Calu3 (cell line): ENCODE measurements at regions not wholly inside any gene's neighbourhood (a gene's known extent, or its start where the extent isn't known, plus 50 kb on each side); places are given as distances from the start of the nearest gene placed in this dataset.

Source experiments
- BruUV-seq: library from RNA; stranded (reverse); fragments of 400-500 nt; replicated peaks from 2 replicates; lab custom pipeline; 2021; lab: Mats Ljungman, UMichigan
- CTCF ChIA-PET: fragments of 300-600 bp; sonication (Branson Sonifier 250); formaldehyde crosslinking; loops from one replicate; lab custom pipeline; 2022; ENCODE audit warnings: antibody characterized with exemption; lab: Charles Lee
- DNase-seq: peaks from one replicate; pipeline ENCODE4 v3.0.0; 2022
- H3K27ac Mint-ChIP-seq: one replicate; pipeline ENCODE4 v1.8.0; 2022; ENCODE audit warnings: mixed read lengths; ENCODE audit not compliant: unreplicated experiment
- H3K27me3 Mint-ChIP-seq: one replicate; pipeline ENCODE4 v1.8.0; 2022; ENCODE audit warnings: mixed read lengths; ENCODE audit not compliant: unreplicated experiment
- H3K36me3 Mint-ChIP-seq: one replicate; pipeline ENCODE4 v1.8.0; 2022; ENCODE audit warnings: mild to moderate bottlenecking, moderate library complexity, mixed read lengths; ENCODE audit not compliant: insufficient read depth, unreplicated experiment
- H3K4me1 Mint-ChIP-seq: one replicate; pipeline ENCODE4 v1.8.0; 2022; ENCODE audit warnings: mild to moderate bottlenecking, low read depth, mixed read lengths; ENCODE audit not compliant: unreplicated experiment
- H3K4me3 Mint-ChIP-seq: one replicate; pipeline ENCODE4 v1.8.0; 2022; ENCODE audit warnings: mild to moderate bottlenecking, low read depth, moderate library complexity, mixed read lengths; ENCODE audit not compliant: unreplicated experiment
- H3K9me3 Mint-ChIP-seq: one replicate; pipeline ENCODE4 v1.8.0; 2022; ENCODE audit warnings: low read depth, mixed read lengths; ENCODE audit not compliant: unreplicated experiment
- intact Hi-C: fragments of 100-400 bp; cut with micrococcal nuclease; formaldehyde crosslinking; loops from one replicate; pipeline ENCODE4 v1.10.0; 2022; ENCODE audit not compliant: unreplicated experiment
- TF ChIP-seq, protein P1 (sequence below): fragments of 200-600 bp; IDR thresholded peaks from one replicate; pipeline ENCODE4 v1.8.0; 2022; ENCODE audit warnings: antibody characterized with exemption; ENCODE audit not compliant: unreplicated experiment

GRCh38 chr20:22838001-22838400 lies 197.1 kb upstream of the SSTR4 start:
- Mint-ChIP-seq H3K9me3 (no peaks in the 10 kb centered on the region), H3K36me3 (no peaks in the 10 kb centered on the region), H3K4me3 (no peak overlapping the region), H3K27ac (no peak overlapping the region), H3K27me3 (peaks cover 29% of the 10 kb centered on the region), H3K4me1 (no peaks in the 10 kb centered on the region)
- TF ChIP-seq, protein P1, sequence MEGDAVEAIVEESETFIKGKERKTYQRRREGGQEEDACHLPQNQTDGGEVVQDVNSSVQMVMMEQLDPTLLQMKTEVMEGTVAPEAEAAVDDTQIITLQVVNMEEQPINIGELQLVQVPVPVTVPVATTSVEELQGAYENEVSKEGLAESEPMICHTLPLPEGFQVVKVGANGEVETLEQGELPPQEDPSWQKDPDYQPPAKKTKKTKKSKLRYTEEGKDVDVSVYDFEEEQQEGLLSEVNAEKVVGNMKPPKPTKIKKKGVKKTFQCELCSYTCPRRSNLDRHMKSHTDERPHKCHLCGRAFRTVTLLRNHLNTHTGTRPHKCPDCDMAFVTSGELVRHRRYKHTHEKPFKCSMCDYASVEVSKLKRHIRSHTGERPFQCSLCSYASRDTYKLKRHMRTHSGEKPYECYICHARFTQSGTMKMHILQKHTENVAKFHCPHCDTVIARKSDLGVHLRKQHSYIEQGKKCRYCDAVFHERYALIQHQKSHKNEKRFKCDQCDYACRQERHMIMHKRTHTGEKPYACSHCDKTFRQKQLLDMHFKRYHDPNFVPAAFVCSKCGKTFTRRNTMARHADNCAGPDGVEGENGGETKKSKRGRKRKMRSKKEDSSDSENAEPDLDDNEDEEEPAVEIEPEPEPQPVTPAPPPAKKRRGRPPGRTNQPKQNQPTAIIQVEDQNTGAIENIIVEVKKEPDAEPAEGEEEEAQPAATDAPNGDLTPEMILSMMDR: no peak
- DNase-seq: no peak
- no TSS peak for BruUV-seq
- intact Hi-C loops: no loop called here
- CTCF ChIA-PET: no interaction called here

- Mint-ChIP-seq H3K4me1 (no peaks in the 10 kb centered on the region), H3K27ac (no peak overlapping the region), H3K9me3 (no peaks in the 10 kb centered on the region), H3K27me3 (peaks cover 11% of the 10 kb centered on the region), H3K36me3 (no peaks in the 10 kb centered on the region), H3K4me3 (no peak overlapping the region)
- TF ChIP-seq, protein P1: no peak
- no peak for DNase-seq
- CTCF ChIA-PET: no interaction called here
- BruUV-seq: no TSS peak
- intact Hi-C loops: no loop called here
These were observed 193.3 kb upstream of the SSTR4 start for GRCh38 chr20:22841846-22842245.

DNA sequence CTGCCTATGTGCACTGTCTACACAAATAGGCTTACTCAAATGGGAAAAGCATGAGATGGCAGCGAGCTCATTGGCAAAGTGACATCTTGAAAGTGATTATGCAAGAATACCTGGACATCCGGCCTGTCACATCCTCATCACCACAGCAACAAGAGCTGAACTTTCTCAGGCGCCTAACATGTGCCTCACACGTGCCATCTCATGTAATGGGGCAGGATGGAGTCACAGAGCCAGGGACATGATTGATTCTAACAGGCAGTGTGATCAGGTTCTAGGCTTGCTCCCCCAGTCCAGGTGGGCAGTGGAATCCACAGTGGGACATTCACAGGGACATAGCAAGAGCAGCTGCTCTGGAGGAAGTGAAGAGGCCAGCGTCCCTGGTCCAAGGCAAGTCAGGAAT lies 192.3 kb upstream of the SSTR4 start:
- H3K36me3 Mint-ChIP-seq: no peaks in the 10 kb centered on the region
- no TSS peak for BruUV-seq
- H3K9me3 Mint-ChIP-seq: no peaks in the 10 kb centered on the region
- H3K4me1 Mint-ChIP-seq: no peaks in the 10 kb centered on the region
- no peak overlapping the region for H3K4me3 Mint-ChIP-seq
- CTCF ChIA-PET: no interaction called here
- DNase-seq: no peak
- intact Hi-C loops: no loop called here
- no peak overlapping the region for H3K27ac Mint-ChIP-seq
- peaks cover 11% of the 10 kb centered on the region for H3K27me3 Mint-ChIP-seq
- TF ChIP-seq, protein P1: no peak

DNA sequence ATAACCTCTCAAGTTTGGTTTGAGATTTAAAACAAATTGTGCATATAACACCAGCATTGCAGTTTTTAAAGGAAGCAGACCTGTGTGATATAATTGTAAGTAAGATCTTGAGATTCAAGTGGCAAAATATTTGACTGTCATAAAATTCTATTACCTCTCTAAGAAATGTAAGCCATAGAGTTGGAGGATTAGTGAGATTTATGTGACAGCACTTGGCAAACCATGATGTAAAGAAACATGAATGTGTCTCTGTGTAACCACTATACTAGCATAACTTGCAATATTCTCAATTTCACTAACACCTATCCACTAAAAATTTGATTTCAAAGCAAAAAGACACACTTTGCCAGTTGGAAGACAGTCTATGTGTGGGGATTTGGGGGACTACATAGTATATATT lies 190.2 kb upstream of the SSTR4 start:
- TF ChIP-seq, protein P1: no peak
- Mint-ChIP-seq H3K4me3 (no peak overlapping the region), H3K36me3 (no peaks in the 10 kb centered on the region), H3K9me3 (no peaks in the 10 kb centered on the region), H3K27ac (no peak overlapping the region), H3K27me3 (peaks cover 11% of the 10 kb centered on the region), H3K4me1 (no peaks in the 10 kb centered on the region)
- intact Hi-C loops: no loop called here
- CTCF ChIA-PET: no interaction called here
- BruUV-seq: no TSS peak
- no peak for DNase-seq

- intact Hi-C loops: no loop called here
- CTCF ChIA-PET: no interaction called here
These were observed 188.2 kb upstream of the SSTR4 start for GRCh38 chr20:22846863-22847262.

More at GRCh38 chr20:22846863-22847262, 188.2 kb upstream of the SSTR4 start:
- peaks cover 11% of the 10 kb centered on the region for H3K27me3 Mint-ChIP-seq
- no peaks in the 10 kb centered on the region for H3K9me3 Mint-ChIP-seq
- no TSS peak for BruUV-seq
- no peak overlapping the region for H3K27ac Mint-ChIP-seq
- DNase-seq: no peak
- TF ChIP-seq, protein P1: no peak
- H3K4me1 Mint-ChIP-seq: no peaks in the 10 kb centered on the region
- no peaks in the 10 kb centered on the region for H3K36me3 Mint-ChIP-seq
- no peak overlapping the region for H3K4me3 Mint-ChIP-seq
